ENCODE measurements at regions not wholly inside any gene's neighbourhood (a gene's known extent, or its start where the extent isn't known, plus 50 kb on each side); places are given as distances from the start of the nearest gene placed in this dataset.

DNA sequence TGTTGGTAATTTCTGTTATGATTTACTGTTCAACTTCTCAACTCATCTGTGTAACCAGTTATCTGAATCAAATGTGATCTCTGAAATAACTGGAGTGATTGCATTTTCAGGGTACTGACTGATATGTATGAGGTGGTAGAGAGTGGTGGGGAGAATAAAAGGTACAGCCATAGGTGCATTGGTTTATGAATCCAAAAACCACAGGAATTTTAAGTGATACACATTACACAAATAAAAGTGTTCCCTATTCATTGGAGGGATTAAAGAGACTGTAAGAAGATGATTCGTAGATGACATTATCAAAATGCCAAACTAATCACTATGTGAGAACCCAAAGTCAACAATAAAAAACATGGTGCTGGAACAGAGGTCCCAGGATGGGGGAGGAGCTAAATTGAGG, 158.7 kb upstream of the RSPO3 start (continued):
- TF ChIP-seq, protein P1, sequence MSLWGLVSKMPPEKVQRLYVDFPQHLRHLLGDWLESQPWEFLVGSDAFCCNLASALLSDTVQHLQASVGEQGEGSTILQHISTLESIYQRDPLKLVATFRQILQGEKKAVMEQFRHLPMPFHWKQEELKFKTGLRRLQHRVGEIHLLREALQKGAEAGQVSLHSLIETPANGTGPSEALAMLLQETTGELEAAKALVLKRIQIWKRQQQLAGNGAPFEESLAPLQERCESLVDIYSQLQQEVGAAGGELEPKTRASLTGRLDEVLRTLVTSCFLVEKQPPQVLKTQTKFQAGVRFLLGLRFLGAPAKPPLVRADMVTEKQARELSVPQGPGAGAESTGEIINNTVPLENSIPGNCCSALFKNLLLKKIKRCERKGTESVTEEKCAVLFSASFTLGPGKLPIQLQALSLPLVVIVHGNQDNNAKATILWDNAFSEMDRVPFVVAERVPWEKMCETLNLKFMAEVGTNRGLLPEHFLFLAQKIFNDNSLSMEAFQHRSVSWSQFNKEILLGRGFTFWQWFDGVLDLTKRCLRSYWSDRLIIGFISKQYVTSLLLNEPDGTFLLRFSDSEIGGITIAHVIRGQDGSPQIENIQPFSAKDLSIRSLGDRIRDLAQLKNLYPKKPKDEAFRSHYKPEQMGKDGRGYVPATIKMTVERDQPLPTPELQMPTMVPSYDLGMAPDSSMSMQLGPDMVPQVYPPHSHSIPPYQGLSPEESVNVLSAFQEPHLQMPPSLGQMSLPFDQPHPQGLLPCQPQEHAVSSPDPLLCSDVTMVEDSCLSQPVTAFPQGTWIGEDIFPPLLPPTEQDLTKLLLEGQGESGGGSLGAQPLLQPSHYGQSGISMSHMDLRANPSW (CRISPR knock-in tag; conservative IDR thresholded peaks at IDR 0.05; ENCODE audit: low read depth): no peak
- TF ChIP-seq ESRRA (CRISPR knock-in tag; IDR thresholded peaks at IDR 0.05; ENCODE audit: borderline replicate concordance) (no peak), PRRX2 (CRISPR knock-in tag; IDR thresholded peaks at IDR 0.05) (no peak), NR2C2 (CRISPR knock-in tag; IDR thresholded peaks at IDR 0.05) (no peak), SP1 (CRISPR knock-in tag; conservative IDR thresholded peaks at IDR 0.05) (no peak), SMAD4 (CRISPR knock-in tag; IDR thresholded peaks at IDR 0.05) (no peak), ZNF232 (CRISPR knock-in tag; IDR thresholded peaks at IDR 0.05) (no peak), CBFB (CRISPR knock-in tag; IDR thresholded peaks at IDR 0.05; ENCODE audit: low read depth) (no peak)
- TF ChIP-seq, protein P2, sequence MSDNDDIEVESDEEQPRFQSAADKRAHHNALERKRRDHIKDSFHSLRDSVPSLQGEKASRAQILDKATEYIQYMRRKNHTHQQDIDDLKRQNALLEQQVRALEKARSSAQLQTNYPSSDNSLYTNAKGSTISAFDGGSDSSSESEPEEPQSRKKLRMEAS (CRISPR knock-in tag; IDR thresholded peaks at IDR 0.05): no peak
- TF ChIP-seq, protein P3, sequence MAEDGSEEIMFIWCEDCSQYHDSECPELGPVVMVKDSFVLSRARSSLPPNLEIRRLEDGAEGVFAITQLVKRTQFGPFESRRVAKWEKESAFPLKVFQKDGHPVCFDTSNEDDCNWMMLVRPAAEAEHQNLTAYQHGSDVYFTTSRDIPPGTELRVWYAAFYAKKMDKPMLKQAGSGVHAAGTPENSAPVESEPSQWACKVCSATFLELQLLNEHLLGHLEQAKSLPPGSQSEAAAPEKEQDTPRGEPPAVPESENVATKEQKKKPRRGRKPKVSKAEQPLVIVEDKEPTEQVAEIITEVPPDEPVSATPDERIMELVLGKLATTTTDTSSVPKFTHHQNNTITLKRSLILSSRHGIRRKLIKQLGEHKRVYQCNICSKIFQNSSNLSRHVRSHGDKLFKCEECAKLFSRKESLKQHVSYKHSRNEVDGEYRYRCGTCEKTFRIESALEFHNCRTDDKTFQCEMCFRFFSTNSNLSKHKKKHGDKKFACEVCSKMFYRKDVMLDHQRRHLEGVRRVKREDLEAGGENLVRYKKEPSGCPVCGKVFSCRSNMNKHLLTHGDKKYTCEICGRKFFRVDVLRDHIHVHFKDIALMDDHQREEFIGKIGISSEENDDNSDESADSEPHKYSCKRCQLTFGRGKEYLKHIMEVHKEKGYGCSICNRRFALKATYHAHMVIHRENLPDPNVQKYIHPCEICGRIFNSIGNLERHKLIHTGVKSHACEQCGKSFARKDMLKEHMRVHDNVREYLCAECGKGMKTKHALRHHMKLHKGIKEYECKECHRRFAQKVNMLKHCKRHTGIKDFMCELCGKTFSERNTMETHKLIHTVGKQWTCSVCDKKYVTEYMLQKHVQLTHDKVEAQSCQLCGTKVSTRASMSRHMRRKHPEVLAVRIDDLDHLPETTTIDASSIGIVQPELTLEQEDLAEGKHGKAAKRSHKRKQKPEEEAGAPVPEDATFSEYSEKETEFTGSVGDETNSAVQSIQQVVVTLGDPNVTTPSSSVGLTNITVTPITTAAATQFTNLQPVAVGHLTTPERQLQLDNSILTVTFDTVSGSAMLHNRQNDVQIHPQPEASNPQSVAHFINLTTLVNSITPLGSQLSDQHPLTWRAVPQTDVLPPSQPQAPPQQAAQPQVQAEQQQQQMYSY (CRISPR knock-in tag; IDR thresholded peaks at IDR 0.05): no peak
- TF ChIP-seq, protein P4, sequence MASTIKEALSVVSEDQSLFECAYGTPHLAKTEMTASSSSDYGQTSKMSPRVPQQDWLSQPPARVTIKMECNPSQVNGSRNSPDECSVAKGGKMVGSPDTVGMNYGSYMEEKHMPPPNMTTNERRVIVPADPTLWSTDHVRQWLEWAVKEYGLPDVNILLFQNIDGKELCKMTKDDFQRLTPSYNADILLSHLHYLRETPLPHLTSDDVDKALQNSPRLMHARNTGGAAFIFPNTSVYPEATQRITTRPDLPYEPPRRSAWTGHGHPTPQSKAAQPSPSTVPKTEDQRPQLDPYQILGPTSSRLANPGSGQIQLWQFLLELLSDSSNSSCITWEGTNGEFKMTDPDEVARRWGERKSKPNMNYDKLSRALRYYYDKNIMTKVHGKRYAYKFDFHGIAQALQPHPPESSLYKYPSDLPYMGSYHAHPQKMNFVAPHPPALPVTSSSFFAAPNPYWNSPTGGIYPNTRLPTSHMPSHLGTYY (CRISPR knock-in tag; IDR thresholded peaks at IDR 0.05): no peak

DNA sequence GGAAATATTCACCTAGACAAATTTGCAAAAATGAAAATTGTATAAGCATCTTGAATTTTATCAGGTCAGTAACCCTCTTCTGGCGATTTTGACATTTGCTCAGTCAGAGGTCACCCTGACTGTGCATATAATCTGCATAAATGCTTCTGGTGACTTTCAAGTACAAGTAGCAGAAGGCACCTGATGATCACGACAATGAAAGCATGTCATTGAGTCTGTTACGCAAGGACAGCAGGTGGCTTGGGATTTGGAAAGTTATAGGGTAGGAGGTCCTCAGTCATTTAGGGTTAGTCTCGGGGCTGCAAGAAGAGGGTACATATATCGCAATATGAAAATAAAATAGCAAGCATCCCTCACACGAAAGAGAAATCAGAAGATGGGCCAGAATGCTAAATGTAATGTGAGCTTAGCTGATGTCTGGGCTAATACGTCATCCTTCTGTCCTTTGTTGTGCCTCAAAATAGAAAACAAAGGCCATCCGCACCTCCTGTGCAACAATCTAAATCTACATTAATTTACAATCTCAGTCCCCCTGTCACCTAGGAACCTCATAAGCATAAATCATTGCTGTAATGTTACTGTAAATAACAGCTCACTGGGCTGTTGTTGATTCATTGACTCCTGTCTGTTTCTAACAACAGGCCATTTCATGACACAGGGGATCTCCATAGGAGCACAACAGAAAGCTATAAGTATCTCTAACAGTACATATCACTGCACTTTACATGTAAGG, 155.2 kb upstream of the RSPO3 start:
- POLR2A ChIA-PET: no interaction called here

DNA sequence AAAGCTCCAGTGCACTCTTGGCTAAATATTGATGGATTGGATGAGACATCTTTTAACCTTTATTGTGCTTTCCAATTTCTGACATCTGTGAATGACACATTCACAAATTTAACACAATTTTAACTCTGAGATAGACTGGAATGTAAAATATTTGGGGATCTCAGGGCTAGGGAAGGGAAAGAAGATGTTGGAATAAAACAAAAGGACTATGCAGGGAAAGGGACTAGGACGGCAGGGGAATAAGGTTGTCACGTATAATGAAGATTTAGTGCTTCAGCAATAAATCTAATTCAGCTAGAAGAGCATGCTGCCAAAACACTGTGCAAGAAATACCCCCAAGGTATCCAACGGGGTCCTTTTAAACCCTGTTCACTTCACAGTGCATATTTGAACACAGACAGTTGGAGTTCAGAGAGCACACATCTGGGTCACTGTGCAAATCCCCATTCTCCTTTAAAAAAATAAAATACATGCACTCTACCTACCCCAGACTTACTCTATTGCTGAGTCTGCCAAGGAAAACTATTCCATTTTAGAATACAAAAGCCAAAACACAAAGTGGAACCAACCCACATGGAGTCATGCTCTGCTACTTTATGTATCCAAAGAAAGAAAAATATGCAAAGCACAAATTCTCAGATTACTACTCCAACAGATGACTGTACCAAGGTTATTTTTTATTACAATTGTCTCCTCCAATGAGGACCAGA, 151.0 kb upstream of the RSPO3 start:
- Mint-ChIP-seq H3K27ac (no peak overlapping the region), H3K27me3 (ENCODE audit: low read depth) (no peaks in the 10 kb centered on the region), H3K4me1 (peaks cover 11% of the 10 kb centered on the region), H3K9me3 (no peaks in the 10 kb centered on the region), H3K4me3 (no peak overlapping the region), H3K36me3 (no peaks in the 10 kb centered on the region)
- ChIA-PET POLR2A (no interaction called here), CTCF (no interaction called here)
- no peak for DNase-seq (ENCODE audit: low spot score)
- ATAC-seq: no peak
- TF ChIP-seq ATF1 (CRISPR knock-in tag; IDR thresholded peaks at IDR 0.05): no peak
- no peak for TF ChIP-seq ESRRA (CRISPR knock-in tag; IDR thresholded peaks at IDR 0.05; ENCODE audit: borderline replicate concordance)
- TF ChIP-seq, protein P5, sequence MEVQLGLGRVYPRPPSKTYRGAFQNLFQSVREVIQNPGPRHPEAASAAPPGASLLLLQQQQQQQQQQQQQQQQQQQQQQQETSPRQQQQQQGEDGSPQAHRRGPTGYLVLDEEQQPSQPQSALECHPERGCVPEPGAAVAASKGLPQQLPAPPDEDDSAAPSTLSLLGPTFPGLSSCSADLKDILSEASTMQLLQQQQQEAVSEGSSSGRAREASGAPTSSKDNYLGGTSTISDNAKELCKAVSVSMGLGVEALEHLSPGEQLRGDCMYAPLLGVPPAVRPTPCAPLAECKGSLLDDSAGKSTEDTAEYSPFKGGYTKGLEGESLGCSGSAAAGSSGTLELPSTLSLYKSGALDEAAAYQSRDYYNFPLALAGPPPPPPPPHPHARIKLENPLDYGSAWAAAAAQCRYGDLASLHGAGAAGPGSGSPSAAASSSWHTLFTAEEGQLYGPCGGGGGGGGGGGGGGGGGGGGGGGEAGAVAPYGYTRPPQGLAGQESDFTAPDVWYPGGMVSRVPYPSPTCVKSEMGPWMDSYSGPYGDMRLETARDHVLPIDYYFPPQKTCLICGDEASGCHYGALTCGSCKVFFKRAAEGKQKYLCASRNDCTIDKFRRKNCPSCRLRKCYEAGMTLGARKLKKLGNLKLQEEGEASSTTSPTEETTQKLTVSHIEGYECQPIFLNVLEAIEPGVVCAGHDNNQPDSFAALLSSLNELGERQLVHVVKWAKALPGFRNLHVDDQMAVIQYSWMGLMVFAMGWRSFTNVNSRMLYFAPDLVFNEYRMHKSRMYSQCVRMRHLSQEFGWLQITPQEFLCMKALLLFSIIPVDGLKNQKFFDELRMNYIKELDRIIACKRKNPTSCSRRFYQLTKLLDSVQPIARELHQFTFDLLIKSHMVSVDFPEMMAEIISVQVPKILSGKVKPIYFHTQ (CRISPR knock-in tag; IDR thresholded peaks at IDR 0.05): no peak
- TF ChIP-seq, protein P6, sequence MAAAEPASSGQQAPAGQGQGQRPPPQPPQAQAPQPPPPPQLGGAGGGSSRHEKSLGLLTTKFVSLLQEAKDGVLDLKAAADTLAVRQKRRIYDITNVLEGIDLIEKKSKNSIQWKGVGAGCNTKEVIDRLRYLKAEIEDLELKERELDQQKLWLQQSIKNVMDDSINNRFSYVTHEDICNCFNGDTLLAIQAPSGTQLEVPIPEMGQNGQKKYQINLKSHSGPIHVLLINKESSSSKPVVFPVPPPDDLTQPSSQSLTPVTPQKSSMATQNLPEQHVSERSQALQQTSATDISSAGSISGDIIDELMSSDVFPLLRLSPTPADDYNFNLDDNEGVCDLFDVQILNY (CRISPR knock-in tag; IDR thresholded peaks at IDR 0.05): no peak
- no peak for TF ChIP-seq CBFB (CRISPR knock-in tag; IDR thresholded peaks at IDR 0.05; ENCODE audit: low read depth)
- TF ChIP-seq, protein P3 (CRISPR knock-in tag; IDR thresholded peaks at IDR 0.05): no peak
- no peak for TF ChIP-seq TCF7 (CRISPR knock-in tag; IDR thresholded peaks at IDR 0.05; ENCODE audit: low read depth)

More for the DNA sequence above, 155.2 kb upstream of the RSPO3 start:
- no peak for TF ChIP-seq ZBTB21 (CRISPR knock-in tag; IDR thresholded peaks at IDR 0.05; ENCODE audit: borderline replicate concordance)
- Mint-ChIP-seq H3K4me1 (peaks cover 11% of the 10 kb centered on the region), H3K27ac (peak overlapping the region; percentile 46), H3K27me3 (ENCODE audit: low read depth) (no peaks in the 10 kb centered on the region), H3K9me3 (no peaks in the 10 kb centered on the region), H3K4me3 (no peak overlapping the region), H3K36me3 (no peaks in the 10 kb centered on the region)
- CTCF ChIA-PET: no interaction called here
- DNase-seq (ENCODE audit: low spot score) (no peak), ATAC-seq (peak; percentile 60)

Measured in WTC11 (cell line).